GM18861 (cell line): ENCODE measurements at regions not wholly inside any gene's neighbourhood (a gene's known extent, or its start where the extent isn't known, plus 50 kb on each side); places are given as distances from the start of the nearest gene placed in this dataset.

Source experiments
- ATAC-seq: cut with Tn5 transposase; IDR thresholded peaks from one replicate; pipeline ENCODE4 v1.9.1; 2021; ENCODE audit not compliant: unreplicated experiment

DNA sequence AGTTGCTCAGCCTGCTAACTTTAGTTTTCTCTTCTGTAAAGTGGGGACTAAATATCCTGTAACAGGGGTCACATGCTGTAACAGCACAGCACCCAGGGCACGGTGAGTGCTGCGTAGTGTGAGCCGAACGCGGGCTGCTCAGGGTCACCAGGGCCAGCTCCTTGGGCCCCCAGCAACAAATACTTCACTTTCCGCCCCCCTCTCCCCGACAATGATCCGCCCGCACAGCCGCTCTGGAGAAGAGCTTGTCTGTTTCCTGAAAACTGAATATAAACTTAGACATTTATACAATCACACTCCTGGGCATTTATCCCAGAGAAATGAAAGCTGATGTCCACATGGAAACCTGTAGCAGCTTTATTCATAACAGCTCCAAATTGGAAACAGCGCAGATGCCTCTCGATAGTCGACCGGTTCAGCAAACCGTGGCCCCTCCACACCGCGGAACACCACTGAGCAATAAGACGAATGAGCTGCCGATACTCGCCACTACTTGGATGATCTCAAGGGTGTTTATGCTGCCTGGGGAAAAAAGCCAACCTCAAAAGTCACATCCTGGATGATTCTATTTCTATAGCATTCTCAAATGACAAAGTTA, 267.2 kb downstream of the PARN start:
- ATAC-seq = no peak

DNA sequence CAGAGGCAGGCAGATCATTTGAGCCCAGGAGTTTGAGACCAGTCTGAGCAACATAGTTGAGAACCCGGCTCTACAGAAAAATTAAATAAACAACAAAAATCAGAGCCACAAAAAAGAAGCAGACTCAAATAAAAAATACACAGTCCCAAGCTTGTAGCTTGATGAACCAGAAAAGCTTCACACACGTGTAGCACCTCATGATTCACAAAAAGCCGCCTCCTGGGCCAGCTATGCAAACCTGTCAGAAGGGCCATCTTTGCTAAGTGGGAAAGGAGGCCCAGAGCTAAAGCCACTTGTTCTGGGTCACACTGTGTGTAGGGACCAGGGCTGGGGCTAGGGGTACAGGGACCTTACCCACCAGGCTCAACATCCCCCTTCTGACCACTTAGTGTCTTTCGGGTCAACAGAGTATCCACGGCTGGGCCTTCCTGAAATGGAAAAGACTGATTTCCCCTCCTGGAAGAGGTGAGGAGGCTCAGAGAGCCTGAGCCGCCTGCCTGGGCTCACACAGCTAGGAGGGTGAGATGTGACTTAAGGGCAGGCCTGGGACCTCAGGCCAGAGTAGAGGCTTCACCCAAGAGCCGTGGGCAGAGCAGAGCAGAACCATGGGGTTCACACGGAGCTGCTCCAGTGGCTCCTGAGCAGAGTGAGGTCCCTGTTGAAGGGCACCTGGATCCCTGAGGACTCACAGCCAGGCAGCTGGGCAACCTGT, 269.6 kb downstream of the PARN start:
- ATAC-seq = no peak

DNA sequence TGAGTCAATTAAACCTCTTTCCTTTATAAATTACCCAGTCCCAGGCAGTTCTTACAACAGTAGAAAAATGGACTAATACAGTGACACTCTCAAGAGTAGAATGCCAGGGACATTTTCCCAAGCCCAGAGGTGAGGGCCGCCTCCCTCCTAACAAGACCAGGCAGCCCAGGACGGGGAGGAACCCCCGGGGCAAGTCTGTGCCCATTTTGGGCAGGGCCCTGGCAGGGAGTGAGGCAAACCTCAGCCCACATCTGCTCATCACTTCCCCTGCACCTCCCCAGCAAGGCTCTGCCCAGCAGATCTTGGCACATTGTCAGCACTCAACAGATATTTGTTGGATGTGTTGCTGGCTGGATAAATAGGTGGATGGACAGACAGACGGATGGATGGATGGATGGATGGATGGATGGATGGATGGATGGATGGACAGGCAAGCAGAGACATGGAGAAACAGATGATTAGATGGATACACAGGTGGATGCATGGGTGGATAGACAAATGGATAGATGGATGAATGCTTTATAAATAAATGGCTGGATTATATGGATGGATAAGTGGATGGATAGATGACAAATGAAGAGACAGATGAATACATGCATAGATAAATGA, 271.3 kb downstream of the PARN start:
- no peak for ATAC-seq

DNA sequence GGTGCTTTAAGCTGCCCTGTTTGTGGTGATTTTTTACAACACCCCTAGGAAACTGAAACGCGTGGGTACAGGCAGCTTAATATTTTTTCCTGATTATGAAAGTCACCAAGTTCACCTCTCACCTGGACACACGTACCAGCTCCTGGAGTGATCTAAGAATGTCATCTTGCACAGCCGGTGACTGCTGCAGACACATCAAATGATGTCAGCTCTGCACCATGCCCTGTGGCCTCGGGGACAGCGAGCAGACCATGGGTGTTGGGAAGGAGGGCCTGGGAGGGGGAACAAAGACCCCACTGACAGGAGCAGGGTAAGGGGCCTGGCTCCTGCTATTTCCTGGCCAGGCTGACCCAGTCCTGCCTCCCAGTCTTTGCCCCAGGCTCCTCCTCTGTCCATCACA, 272.7 kb downstream of the PARN start:
- no peak for ATAC-seq

DNA sequence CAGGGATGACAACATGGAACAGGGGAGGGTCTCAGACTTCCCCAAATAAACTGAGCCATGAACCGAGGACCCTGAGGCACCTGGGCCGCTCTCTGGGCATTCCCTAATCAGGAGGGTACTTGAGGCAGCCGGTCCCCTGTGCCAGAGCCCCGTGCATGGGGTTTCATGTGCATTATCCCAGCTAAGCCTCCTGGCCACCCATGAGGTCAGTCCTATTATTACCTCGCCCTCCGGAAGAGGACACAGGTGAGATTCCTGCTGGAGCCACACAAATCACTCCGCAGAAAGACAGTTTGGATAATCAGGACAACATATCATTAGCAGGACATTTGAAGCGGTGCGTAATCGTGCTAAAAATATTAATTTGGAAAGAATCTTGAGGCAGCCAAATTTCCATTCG, 274.0 kb downstream of the PARN start:
- no peak for ATAC-seq

DNA sequence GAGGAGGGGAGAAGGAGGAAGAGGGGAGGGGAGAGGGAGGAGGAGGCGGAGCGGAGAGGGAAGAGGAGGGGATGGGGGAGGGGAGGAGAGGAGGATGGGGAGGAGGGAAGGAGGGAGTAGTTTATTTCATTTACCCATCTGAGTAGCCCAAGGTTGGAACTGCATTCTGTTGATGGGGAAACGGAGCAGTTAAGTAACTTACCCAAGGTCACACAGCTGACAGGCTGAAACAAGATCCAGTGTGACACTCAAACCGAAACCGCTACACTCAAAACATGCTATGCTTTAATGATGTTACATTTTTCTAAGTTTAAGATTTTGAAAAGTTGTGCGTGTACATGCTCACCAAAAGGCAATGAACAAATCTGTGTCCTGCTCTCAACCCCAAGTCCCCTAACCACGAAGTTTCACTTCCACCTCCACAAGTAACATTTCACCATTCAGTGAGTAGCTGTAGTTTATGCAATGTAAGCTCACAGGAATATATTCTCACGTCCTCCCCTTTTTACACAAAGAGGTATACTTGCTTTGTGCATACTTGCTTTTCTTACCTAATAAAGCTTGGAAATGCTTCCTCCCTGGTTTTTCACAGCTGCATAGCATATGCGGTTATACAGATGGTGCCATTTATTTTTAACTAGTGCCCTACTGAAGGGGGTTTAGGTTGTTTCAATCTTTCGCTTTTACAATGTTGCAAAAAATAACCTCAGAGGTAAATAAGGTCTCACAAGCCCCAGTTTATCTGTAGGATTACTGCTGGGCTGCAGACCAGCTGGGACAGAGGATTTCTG, 275.3 kb downstream of the PARN start:
- ATAC-seq = peak; percentile 86

DNA sequence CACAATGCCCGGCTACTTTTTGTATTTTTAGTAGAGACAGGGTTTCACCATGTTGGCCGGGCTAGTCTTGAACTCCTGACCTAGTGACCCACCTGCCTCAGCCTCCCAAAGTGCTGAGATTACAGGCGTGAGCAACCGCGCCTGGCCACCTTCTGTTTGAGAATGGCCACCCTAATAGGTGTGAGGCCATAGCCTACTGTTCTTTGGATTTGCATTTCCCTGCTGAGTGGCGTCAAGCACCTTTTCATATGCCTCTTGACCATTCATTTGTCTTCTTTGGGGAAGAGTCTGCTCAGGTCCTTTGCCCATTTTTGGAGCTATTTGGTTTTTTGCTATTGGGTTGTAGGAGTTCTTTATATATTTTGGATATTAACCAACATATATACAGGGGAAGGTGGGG, 276.7 kb downstream of the PARN start:
- no peak for ATAC-seq

DNA sequence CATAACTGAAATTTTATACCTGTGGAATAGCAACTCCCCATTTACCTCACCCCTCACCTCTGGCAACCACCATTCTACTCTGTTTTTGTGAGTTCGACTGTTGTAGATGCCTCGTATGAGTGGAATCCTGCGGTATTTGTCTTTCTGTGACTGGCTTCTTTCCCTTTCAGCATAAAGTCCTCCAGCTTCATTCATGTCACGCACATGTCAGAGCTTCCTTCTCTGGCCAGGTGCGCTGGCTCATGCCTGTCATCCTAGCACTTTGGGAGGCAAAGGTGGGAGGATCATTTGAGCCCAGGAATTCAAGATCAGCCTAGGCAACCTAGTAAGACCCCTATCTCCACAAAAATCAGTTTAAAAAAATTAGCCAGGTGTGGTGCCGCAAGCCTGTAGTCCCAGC, 278.4 kb downstream of the PARN start:
- ATAC-seq = no peak

DNA sequence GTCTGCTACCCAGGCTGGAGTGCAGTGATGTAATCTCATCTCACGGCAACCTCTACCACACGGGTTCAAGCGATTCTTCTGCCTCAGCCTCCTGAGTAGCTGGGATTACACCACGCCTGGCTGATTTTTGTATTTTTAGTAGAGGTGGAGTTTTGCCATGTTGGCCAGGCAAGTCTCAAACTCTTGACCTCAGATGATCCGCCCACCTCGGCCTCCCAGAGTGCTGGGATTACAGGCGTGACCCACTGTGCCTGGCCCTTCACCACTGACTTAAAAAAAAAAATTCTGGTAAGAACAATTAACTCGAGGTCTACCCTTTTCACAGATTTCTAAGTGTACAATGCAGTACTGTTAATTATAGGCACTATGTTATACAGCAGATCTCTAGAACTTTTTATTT, 279.4 kb downstream of the PARN start:
- no peak for ATAC-seq

DNA sequence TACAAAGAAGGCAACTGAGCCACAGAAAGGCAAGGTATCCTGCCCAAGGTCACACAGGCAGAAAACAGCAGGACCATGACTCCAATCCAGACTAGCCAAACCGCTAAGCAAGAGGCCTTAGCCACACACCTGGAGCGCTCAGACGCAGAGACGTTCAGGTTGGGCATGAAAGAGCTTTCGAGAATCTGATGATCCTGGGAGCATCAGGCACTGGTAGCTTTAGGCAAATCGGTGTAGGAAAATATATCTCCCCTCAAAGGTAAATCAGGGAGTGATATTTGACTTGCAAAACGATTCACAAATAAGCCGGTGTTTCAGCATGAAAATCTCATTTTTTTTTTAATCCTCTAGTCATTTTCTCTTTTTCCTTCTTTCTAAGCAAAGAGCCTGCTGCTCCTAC, 279.0 kb downstream of the MRTFB start:
- no peak for ATAC-seq

DNA sequence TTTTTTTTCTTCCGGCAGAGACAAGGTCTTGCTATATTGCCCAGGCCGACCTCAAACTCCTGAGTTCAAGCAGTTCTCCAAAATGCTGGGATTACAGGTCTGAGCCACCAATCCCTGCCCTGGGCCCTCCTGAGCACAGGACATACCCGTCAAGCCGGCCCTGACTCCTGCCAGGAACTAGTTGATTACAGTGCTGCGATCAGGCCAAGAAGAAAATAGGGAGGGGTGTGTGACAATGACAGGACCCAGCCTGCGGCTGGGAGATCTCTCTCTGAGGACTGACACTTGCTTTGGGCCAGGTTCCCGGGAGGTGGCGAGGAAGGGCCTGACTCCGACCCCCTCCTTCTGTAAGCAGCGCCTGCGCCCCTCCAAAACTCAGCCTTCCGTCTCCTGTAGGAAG, 276.6 kb downstream of the MRTFB start:
- ATAC-seq = no peak

DNA sequence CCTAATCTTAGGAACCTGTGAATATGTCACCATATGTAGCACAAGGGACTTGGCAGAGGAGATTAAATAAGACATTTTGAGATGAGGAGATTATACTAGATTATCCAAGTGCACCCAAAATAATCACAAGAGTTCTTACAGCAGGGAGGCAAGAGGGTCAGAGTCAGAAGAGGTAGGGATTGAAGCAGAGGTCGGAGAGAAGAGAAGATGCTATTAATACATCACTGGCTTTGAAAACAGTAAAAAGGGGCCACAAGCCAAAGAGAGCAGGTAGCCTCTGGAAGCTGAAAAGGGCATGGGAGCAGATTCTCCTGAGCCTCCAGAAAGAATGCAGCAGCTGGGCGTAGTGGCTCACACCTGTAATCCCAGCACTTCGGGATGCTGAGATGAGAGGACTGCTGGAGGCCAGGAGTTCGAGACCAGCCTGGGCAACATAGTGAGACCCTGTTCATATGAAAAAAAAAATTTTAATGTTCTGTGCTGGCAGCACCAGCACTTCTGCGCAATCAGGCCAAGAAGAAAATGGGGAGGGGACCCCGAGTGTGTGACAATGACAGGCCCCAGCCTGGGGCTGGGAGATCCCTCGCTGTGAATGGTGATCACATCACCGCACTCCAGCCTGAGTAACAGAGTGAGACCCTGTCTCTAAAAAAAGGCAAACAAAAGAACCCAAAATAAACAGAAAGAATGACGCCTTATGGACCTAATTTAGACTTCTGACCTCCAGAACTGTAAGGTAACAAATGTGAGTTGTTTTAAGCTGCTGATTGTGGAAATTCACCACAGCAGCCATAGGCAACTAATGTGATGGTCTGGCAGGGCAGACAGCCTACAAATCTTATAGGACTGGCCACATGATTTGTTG, 275.4 kb downstream of the MRTFB start:
- ATAC-seq = no peak

DNA sequence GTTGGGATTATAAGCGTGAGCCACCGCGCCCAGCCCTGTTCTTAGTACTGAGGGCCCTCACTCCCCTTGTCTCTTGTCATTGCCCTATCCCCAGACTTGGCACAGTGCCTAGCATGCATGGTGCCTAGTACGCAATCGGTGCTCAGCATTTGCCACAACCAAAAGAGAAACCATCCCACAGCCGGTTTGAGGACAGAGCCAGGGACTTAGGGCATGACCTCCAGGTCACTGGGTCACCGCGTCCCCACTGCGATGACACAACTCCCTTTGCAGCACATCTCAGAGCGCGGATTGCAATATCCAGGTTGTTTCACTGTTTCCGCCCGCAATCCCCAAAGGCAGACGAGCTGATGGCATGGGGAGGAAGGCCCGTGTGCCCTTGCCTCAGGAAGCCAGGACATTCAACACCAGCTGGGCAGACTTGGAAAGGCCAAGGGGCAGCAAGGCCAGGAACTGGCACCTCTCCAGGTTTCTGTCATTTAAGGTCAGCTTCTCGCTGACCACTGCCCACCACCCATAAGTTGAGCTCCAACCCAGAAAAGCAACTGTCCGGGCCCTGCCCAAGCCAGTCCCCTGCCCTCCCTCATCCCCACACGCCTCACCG, 274.5 kb downstream of the MRTFB start:
- no peak for ATAC-seq

DNA sequence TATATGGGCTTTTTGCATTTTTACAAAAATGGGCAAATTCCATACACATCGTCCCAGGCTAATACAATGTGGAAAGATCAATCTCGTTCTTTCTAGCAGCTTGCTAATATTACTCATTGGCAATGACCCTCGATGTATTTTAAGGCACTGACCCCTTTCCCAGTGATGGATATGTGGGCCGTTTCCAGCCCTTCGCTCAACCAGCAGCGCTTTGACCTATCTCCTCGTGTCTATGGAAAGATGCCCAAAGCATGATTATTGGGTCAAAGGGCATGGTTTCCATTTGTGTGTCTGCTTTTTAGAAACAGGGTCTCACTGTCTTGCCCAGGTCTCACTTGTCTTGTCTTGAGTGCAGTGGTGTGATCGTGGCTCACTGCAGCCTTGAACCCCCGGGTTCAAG, 273.8 kb downstream of the MRTFB start:
- no peak for ATAC-seq

DNA sequence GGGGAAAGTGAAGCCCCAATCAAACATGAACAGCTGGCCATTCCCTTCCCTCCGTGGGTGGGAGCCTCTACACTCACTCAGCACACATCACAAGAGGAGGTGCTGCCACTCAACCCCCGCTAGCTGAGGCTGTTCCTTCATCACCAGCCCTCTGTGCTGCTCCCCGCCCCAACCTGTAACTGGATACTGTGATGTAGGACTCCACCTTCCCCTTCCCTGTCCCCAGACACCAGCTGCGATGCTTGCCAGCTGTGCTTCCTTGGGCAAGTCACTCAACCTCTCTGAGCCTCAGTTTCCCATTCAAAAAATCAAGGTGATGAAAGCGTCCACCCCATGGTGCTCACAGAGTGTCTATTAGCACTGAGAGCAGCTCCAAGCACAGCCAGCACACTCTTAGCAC, 273.2 kb downstream of the MRTFB start:
- no peak for ATAC-seq

DNA sequence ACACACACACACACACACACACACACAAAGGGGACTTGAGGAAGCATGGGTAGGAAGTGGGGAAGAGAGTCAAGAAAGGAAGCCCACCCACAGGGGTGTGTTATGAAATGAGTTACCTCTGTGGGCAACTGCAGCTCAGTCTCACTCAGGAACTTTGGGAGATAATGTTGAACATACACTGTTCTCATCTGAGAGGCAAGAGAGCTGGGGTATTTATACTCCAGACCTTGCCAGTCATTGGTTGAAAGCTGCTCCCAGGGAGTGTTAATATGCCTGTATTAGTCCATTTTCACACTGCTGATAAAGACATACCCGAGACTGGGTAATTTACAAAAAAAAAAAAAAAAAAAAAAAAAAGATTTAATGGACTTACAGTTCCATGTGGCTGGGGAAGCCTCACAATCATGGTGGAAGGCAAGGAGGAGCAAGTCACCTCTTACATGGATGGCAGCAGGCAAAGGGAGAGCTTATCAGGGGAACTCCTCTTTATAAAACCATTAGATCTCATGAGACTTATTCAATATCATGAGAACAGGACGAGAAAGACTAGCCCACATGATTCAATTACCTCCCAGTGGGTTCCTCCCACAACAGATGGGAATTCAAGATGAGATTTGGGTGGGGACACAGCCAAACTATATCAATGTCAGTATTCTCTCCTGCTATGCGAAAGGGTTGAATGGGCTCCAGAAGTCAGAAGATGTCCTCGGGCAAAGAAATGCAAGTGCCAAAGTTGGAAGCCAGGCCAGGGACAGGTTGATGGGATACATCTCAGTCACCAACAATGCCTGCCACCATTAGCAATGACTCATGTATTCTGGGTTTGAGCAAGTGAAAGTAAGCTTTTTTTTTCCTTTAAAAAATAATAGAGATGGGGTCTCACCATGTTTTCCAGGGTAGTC, 270.5 kb downstream of the MRTFB start:
- ATAC-seq = no peak

DNA sequence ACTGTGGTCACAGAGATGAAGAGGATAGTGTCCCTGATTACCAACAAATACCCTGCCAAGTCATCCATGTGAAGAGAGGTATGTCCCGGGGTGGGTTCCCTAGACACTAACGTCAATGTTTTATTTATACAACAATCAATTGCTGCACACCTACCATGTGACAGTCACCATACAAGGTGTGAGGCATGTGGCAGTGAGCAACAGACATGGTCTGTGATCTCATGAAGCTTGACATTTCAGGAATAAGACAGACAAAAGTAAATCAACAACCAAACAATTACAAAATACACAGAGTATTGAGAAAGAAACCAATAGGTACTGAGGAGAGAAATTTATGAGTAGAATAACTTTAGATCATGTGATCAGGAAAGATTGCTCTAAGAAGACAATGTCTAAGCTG, 268.6 kb downstream of the MRTFB start:
- ATAC-seq = no peak

DNA sequence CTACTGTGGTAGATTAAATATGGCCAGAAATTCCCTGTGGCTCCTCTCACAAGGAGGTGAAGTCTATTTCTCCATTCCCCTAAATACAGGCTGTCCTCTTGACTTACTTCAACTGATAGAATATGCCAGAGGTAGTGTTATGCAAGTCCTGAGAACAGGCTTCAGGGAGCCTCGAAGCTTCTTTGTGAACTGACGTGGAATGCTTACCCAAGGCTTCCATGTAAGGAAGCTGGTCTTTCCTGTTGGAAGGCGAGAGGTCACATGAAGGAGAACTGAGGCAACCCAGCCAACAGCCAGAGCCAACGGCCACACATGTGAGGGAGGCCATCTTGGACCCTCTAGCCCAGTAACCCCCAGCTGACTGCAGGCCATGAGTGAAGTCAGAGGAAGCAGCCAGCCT, 267.9 kb downstream of the MRTFB start:
- ATAC-seq = no peak

DNA sequence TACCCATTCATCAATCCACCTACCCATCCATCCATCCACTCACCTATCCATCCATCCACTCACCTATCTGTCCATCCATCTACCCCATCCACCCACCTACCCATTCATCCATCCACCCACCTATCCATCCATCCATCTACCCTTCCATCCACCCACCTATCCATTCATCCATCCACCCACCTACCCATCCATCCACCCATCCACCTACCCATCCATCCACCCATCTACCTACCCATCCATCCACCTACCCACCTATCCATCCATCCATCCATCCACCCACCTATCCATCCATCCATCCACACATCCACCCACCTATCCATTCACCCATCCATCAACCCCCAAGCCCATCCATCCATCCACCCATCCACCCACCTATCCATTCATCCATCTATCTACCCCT, 267.1 kb downstream of the MRTFB start:
- no peak for ATAC-seq
